ENCODE measurements at regions not wholly inside any gene's neighbourhood (a gene's known extent, or its start where the extent isn't known, plus 50 kb on each side); places are given as distances from the start of the nearest gene placed in this dataset.

DNA sequence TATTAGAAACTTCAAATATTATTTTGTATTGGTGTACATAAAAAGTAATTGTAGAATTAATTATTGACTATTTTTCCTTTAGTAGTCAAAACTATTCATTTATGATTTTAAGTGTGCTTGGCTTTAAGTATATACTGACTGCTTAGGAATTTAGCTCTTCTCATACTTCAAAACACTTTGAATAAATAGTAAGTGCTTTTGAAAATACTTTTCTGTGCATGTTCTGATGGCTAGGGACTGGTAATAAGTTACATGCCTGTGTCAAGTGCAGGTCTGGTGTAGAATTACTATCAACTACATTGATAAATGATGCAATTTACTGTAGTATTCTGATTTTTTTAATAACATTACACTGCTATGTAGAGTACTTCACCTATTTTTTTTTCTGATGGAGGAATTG is 397.6 kb upstream of the SGO1 start:
- no peak overlapping the region for H3K27ac ChIP-seq (ENCODE audit: low read depth, low read length)
- H3K79me1 ChIP-seq (ENCODE audit: low read depth, low read length) = no peaks in the 10 kb centered on the region
- TF ChIP-seq POLR2A (IDR thresholded peaks at IDR 0.05; ENCODE audit: control extremely low read depth in 1 of 2, low read depth in 2 of 2, low read length in 2 of 2) (no peak), RXRA (IDR thresholded peaks at IDR 0.05; ENCODE audit: insufficient read depth, low read depth, low read length) (no peak), RNF2 (IDR thresholded peaks at IDR 0.05; ENCODE audit: borderline replicate concordance, low read depth, low read length, missing control alignments, poor library complexity, severe bottlenecking) (no peak), SIX5 (IDR thresholded peaks at IDR 0.05; ENCODE audit: low read depth, low read length) (no peak), BACH1 (IDR thresholded peaks at IDR 0.05; ENCODE audit: low read length) (no peak), CTBP2 (IDR thresholded peaks at IDR 0.05; ENCODE audit: borderline replicate concordance, insufficient read depth, insufficient read length, low read length) (no peak), YY1 (IDR thresholded peaks at IDR 0.05; ENCODE audit: low read depth, low read length) (no peak), ASH2L (IDR thresholded peaks at IDR 0.05; ENCODE audit: low read length) (no peak), NRF1 (IDR thresholded peaks at IDR 0.05; ENCODE audit: low read depth, low read length) (no peak), EGR1 (IDR thresholded peaks at IDR 0.05; ENCODE audit: borderline replicate concordance, low read depth, low read length) (no peak), SUZ12 (IDR thresholded peaks at IDR 0.05; ENCODE audit: low read length) (no peak), SIN3A (conservative IDR thresholded peaks at IDR 0.05 in 1 of 2, IDR thresholded peaks at IDR 0.05 in 1 of 2; ENCODE audit: low read depth in 1 of 2, low read length in 2 of 2) (no peak), PHF8 (conservative IDR thresholded peaks at IDR 0.05; ENCODE audit: low read depth, low read length) (no peak)
- TF ChIP-seq, protein P1, sequence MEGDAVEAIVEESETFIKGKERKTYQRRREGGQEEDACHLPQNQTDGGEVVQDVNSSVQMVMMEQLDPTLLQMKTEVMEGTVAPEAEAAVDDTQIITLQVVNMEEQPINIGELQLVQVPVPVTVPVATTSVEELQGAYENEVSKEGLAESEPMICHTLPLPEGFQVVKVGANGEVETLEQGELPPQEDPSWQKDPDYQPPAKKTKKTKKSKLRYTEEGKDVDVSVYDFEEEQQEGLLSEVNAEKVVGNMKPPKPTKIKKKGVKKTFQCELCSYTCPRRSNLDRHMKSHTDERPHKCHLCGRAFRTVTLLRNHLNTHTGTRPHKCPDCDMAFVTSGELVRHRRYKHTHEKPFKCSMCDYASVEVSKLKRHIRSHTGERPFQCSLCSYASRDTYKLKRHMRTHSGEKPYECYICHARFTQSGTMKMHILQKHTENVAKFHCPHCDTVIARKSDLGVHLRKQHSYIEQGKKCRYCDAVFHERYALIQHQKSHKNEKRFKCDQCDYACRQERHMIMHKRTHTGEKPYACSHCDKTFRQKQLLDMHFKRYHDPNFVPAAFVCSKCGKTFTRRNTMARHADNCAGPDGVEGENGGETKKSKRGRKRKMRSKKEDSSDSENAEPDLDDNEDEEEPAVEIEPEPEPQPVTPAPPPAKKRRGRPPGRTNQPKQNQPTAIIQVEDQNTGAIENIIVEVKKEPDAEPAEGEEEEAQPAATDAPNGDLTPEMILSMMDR (IDR thresholded peaks at IDR 0.05; ENCODE audit: control extremely low read depth in 1 of 3, insufficient read depth in 1 of 3, low read depth in 1 of 3, low read length in 3 of 3) = no peak

More for the DNA sequence above, 397.6 kb upstream of the SGO1 start:
- Histone ChIP-seq H3K9me3 (ENCODE audit: insufficient read depth in 2 of 2, low read depth in 1 of 2, low read length in 1 of 2) (no peaks in the 10 kb centered on the region), H3K18ac (ENCODE audit: extremely low read depth, low read length) (no peak overlapping the region), H3K4me2 (ENCODE audit: insufficient read depth in 1 of 2, low read depth in 2 of 2, low read length in 2 of 2) (no peak overlapping the region), H2AFZ (ENCODE audit: low read length) (no peak overlapping the region), H3K4me3 (ENCODE audit: extremely low read depth in 1 of 4, insufficient read depth in 2 of 4, low read depth in 3 of 4, low read length in 4 of 4) (no peak overlapping the region), H3K36me3 (ENCODE audit: control insufficient read depth in 2 of 4, insufficient read depth in 4 of 4, low read length in 3 of 4) (no peaks in the 10 kb centered on the region), H3K23me2 (ENCODE audit: low read depth, low read length) (no peaks in the 10 kb centered on the region), H3K14ac (ENCODE audit: insufficient read length) (no peak overlapping the region), H4K8ac (ENCODE audit: extremely low read depth, insufficient read depth, low read length) (no peak overlapping the region), H3K23ac (ENCODE audit: insufficient read length) (no peak overlapping the region), H2BK12ac (ENCODE audit: low read depth, low read length) (no peak overlapping the region), H2BK15ac (ENCODE audit: low read length) (no peak overlapping the region), H4K91ac (replicated peaks; ENCODE audit: insufficient read length, low read length) (no peak overlapping the region), H3K79me2 (ENCODE audit: control insufficient read depth in 1 of 2, insufficient read depth in 2 of 2, low read length in 2 of 2) (no peaks in the 10 kb centered on the region), H2BK20ac (ENCODE audit: low read length) (no peak overlapping the region), H4K5ac (ENCODE audit: insufficient read length, low read depth, low read length) (no peak overlapping the region), H3K4ac (replicated peaks; ENCODE audit: insufficient read length, low read depth, low read length) (no peak overlapping the region), H3K27me3 (replicated peaks in 1 of 4; ENCODE audit: control insufficient read depth in 3 of 4, extremely low read depth in 1 of 4, insufficient read depth in 3 of 4, low read length in 3 of 4) (peaks cover 0 to 1% (median 0%) of the 10 kb centered on the region in 4 experiments; a peak in 1 of 7 replicates), H4K20me1 (replicated peaks in 1 of 2; ENCODE audit: control insufficient read depth in 1 of 2, insufficient read depth in 2 of 2, low read length in 2 of 2) (no peaks in the 10 kb centered on the region), H3K56ac (replicated peaks; ENCODE audit: insufficient read length, low read depth, low read length) (no peak overlapping the region), H2BK5ac (ENCODE audit: low read depth, low read length) (no peak overlapping the region), H3K9ac (replicated peaks in 1 of 4; ENCODE audit: extremely low read depth in 1 of 4, low read depth in 3 of 4, low read length in 3 of 4) (no peak overlapping the region), H2AK5ac (ENCODE audit: low read depth, low read length) (no peak overlapping the region), H2BK120ac (replicated peaks; ENCODE audit: low read depth, low read length) (no peak overlapping the region), H3K4me1 (replicated peaks in 1 of 4; ENCODE audit: control insufficient read depth in 3 of 4, insufficient read depth in 4 of 4, low read length in 3 of 4) (no peaks in the 10 kb centered on the region)
- DNase-seq (ENCODE audit: low read depth in 1 of 2, low spot score in 2 of 2) = no peak
- ChIA-PET POLR2A (ENCODE audit: partially characterized antibody) (no interaction called here), CTCF (ENCODE audit: partially characterized antibody) (no interaction called here)
- FAIRE-seq = no peak
